ENCODE measurements at regions not wholly inside any gene's neighbourhood (a gene's known extent, or its start where the extent isn't known, plus 50 kb on each side); places are given as distances from the start of the nearest gene placed in this dataset.

GRCh38 chr18:27699137-27699536 is 477.8 kb downstream of the CDH2 start (continued):
- TF ChIP-seq PBX3 (IDR thresholded peaks at IDR 0.05; ENCODE audit: insufficient replicate concordance, low read depth, low read length), result no peak
- no peak for TF ChIP-seq SP1 (IDR thresholded peaks at IDR 0.05; ENCODE audit: low read depth, low read length)
- no peak for TF ChIP-seq PAX5 (IDR thresholded peaks at IDR 0.05; ENCODE audit: borderline replicate concordance, low read depth, low read length)
- no peak for TF ChIP-seq YY1 (IDR thresholded peaks at IDR 0.05; ENCODE audit: low read depth, low read length)
- TF ChIP-seq SUZ12 (IDR thresholded peaks at IDR 0.05; ENCODE audit: unreplicated experiment), result no peak
- TF ChIP-seq ZBTB33 (IDR thresholded peaks at IDR 0.05), result no peak
- TF ChIP-seq YBX1 (IDR thresholded peaks at IDR 0.05), result no peak
- TF ChIP-seq RBBP5 (conservative IDR thresholded peaks at IDR 0.05), result no peak
- no peak for TF ChIP-seq ZNF384 (IDR thresholded peaks at IDR 0.05; ENCODE audit: borderline replicate concordance, low read depth, low read length)
- TF ChIP-seq IKZF1 (conservative IDR thresholded peaks at IDR 0.05), result no peak

GRCh38 chr18:27696148-27696547 is 480.8 kb downstream of the CDH2 start:
- Histone ChIP-seq H4K20me1 (ENCODE audit: control insufficient read depth, insufficient read depth) (no peaks in the 10 kb centered on the region), H3K4me2 (ENCODE audit: control insufficient read depth, insufficient read depth) (no peak overlapping the region), H2AFZ (ENCODE audit: control insufficient read depth, low read depth, low read length) (no peak overlapping the region), H3K27me3 (replicated peaks in 1 of 2; ENCODE audit: control insufficient read depth in 2 of 2, insufficient read depth in 2 of 2, low read length in 1 of 2) (no peaks in the 10 kb centered on the region), H3K9ac (ENCODE audit: control insufficient read depth, insufficient read depth, low read length) (no peak overlapping the region), H3K4me3 (no peak overlapping the region), H3K36me3 (ENCODE audit: control insufficient read depth in 2 of 2, insufficient read depth in 2 of 2, low read length in 1 of 2) (no peaks in the 10 kb centered on the region), H3K27ac (ENCODE audit: control insufficient read depth, insufficient read depth) (no peak overlapping the region), H3K79me2 (ENCODE audit: control insufficient read depth, insufficient read depth, low read length) (no peaks in the 10 kb centered on the region), H3K9me3 (replicated peaks; ENCODE audit: control insufficient read depth, insufficient read depth, low read length) (no peaks in the 10 kb centered on the region), H3K4me1 (ENCODE audit: control insufficient read depth, insufficient read depth, low read length) (no peaks in the 10 kb centered on the region)
- ChIA-PET SMC1A (ENCODE audit: uncharacterized antibody, unreplicated experiment) (no interaction called here), POLR2A (no interaction called here), RAD21 (ENCODE audit: unreplicated experiment) (no interaction called here), CTCF (no interaction called here)
- FAIRE-seq, result no peak
- WGBS (ENCODE audit: insufficient coverage, insufficient replicate concordance, low lambda C conversion rate, missing lambda C conversion rate), result 82% methylated on average over 2 of the region's 2 CpGs
- DNase-seq (ENCODE audit: low read depth, low spot score), result no peak
- in situ Hi-C loops (cut with MboI), result no loop called here
- intact Hi-C loops (cut with micrococcal nuclease; ENCODE audit: unreplicated experiment), result no loop called here
- BruUV-seq (replicated peaks), result no TSS peak
- ATAC-seq, result no peak
- no peak for TF ChIP-seq BMI1 (IDR thresholded peaks at IDR 0.05; ENCODE audit: borderline replicate concordance)
- TF ChIP-seq BACH1 (IDR thresholded peaks at IDR 0.05; ENCODE audit: borderline replicate concordance), result no peak
- TF ChIP-seq CBX3 (IDR thresholded peaks at IDR 0.05; ENCODE audit: borderline replicate concordance, low read depth), result no peak
- no peak for TF ChIP-seq POU2F2 (IDR thresholded peaks at IDR 0.05; ENCODE audit: borderline replicate concordance, low read depth, low read length)
- TF ChIP-seq ATF3 (IDR thresholded peaks at IDR 0.05; ENCODE audit: borderline replicate concordance, extremely low read depth, low read depth, low read length), result no peak
- TF ChIP-seq GATAD2B (conservative IDR thresholded peaks at IDR 0.05; ENCODE audit: low read depth), result no peak
- no peak for TF ChIP-seq TCF12 (IDR thresholded peaks at IDR 0.05; ENCODE audit: low read depth, low read length)
- TF ChIP-seq PAX5 (IDR thresholded peaks at IDR 0.05; ENCODE audit: borderline replicate concordance, low read depth, low read length), result no peak
- TF ChIP-seq ZBTB40 (IDR thresholded peaks at IDR 0.05; ENCODE audit: borderline replicate concordance), result no peak

All from GM12878 (cell line).